ENCODE measurements at regions not wholly inside any gene's neighbourhood (a gene's known extent, or its start where the extent isn't known, plus 50 kb on each side); places are given as distances from the start of the nearest gene placed in this dataset.
A peak's percentile ranks its signal among the peaks of the same experiment; 100 is the strongest.
"Not testable (repeated sequence)": the region's sequence is repeated elsewhere in the genome, so short reads cannot be mapped to it uniquely, and the experiment has no call there.

DNA sequence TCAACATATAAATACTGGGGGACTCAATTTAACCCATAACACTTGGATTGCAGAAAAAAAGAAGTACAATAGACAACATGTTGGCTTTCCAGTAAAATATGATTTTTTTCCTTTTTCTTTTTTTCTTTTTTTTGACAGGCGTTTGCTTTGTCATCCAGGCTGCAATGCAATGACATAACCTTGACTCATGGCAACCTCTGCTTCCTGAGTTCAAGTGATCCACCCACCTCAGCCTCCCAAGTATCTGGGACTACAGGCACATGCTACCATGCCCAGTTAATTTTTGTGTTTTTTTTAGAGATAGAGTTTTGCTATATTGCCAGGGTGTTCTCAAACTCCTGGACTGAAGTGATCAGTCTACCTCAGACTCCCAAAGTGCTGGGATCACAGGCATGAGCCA, 1512.0 kb upstream of the PRMT6 start:
- DNase-seq (ENCODE audit: low read depth, low spot score): no peak
- in situ Hi-C loops (cut with HindIII; ENCODE audit: low pct_unique_long_range_greater_than_20kb, low sequenced_read_pairs): no loop called here

GRCh38 chr1:105556266-105556665, 1500.2 kb upstream of the PRMT6 start:
- in situ Hi-C loops (cut with HindIII; ENCODE audit: low pct_unique_long_range_greater_than_20kb, low sequenced_read_pairs): no loop called here
- DNase-seq (ENCODE audit: low read depth, low spot score): no peak

GRCh38 chr1:105558023-105558422, 1498.5 kb upstream of the PRMT6 start:
- in situ Hi-C loops (cut with HindIII; ENCODE audit: low pct_unique_long_range_greater_than_20kb, low sequenced_read_pairs): no loop called here
- no peak for DNase-seq (ENCODE audit: low read depth, low spot score)

- no peak for DNase-seq (ENCODE audit: low read depth, low spot score)
- in situ Hi-C loops (cut with HindIII; ENCODE audit: low pct_unique_long_range_greater_than_20kb, low sequenced_read_pairs): no loop called here
Observed at GRCh38 chr1:105565006-105565405, 1491.5 kb upstream of the PRMT6 start.

DNA sequence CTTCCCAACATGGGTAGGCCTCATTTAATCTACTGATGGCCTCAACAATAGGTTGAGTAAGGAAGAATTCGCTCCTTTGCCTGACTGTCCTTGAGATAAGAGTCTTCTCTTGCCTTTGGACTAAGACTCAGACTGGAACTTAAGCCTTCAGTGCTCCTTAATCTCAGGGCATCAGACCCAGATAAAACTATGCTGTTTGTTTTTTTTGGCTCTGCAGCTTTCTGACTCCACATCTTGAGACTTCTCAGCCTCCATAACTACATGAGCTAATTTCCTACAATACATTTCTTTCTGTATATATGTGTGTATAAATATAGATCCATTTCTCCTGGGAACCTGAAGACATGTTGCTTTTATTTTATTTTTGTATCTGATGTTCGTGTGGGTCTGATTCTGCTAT, 1470.7 kb upstream of the PRMT6 start:
- in situ Hi-C loops (cut with HindIII; ENCODE audit: low pct_unique_long_range_greater_than_20kb, low sequenced_read_pairs): no loop called here
- DNase-seq (ENCODE audit: low read depth, low spot score): no peak

GRCh38 chr1:105591681-105592080, 1464.8 kb upstream of the PRMT6 start:
- in situ Hi-C loops (cut with HindIII; ENCODE audit: low pct_unique_long_range_greater_than_20kb, low sequenced_read_pairs): no loop called here

DNA sequence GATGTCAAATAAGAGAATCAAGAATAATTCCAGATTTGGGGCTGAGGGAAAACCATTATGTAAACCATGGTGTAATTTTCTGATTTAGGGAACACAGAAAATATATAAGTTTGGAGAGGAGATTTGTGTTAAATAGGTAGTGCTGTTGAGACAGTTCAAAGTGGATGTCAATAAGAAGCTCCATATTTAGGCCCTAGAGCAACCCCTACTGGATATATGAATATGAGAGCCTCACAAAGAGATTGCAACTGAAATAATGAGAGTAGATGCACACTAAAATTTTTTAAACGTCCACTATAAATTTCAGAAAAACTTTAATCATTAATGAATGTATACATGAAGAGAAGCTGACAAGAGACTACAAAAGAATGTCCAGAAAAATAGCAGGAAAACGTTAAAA, 1447.8 kb upstream of the PRMT6 start:
- in situ Hi-C loops (cut with HindIII; ENCODE audit: low pct_unique_long_range_greater_than_20kb, low sequenced_read_pairs): no loop called here

More at GRCh38 chr1:105591681-105592080, 1464.8 kb upstream of the PRMT6 start:
- DNase-seq (ENCODE audit: low read depth, low spot score): peak; percentile 26

DNA sequence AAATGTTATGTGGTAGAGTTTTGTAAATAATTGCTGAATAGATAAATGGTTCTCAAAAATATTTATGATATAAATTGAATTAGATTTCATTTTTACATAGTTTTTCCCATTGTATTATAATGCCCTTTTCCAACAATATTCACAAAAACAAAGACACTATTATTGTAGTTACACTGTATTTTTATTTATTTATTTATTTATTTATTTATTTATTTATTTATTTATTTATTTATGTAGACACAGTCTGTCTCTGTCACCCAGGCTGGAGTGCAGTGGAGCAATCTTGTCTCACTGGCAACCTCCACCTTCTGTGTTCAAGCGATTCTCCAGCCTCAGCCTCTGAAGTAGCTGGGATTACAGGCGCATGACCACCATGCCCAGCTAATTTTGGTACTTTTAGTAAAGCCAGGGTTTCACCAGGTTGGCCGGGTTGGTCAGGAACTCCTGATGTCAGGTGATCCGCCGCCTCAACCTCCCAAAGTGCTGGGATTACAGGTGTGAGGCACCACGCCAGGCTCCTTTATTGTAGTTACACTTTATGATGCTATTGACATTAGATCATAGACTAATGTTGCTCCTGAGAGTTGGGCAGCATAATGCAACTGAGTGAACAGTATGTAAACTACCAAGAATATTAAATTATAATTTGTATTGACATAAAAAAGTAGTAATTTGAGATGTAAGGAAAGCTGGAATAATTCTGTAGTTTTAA, 1430.0 kb upstream of the PRMT6 start:
- in situ Hi-C loops (cut with HindIII; ENCODE audit: low pct_unique_long_range_greater_than_20kb, low sequenced_read_pairs): no loop called here
- DNase-seq (ENCODE audit: low read depth, low spot score): no peak

More for the DNA sequence above, 1447.8 kb upstream of the PRMT6 start:
- peak; percentile 63 for DNase-seq (ENCODE audit: low read depth, low spot score)

DNA sequence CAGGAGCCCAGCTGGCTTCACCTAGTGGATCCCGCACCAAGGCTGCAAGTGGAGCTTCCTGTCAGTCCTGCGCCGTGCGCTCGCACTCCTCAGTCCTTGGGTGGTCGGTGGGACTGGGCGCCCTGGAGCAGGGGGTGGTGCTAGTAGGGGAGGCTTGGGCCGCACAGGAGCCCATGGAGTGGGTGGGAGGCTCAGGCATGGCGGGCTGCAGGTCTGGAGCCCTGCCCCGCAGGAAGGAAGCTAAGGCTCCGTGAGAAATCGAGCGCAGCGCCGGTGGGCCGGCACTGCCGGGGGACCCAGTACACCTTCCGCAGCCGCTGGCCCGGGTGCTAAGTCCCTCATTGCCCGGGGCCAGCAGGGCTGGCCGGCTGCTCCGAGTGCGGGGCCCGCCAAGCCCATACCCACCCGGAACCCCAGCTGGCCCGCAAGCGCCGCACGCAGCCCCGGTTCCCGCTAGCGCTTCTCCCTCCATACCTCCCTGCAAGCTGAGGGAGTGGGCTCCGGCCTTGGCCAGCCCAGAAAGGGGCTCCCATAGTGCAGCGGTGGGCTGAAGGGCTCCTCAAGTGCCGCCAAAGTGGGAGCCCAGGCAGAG, 1425.2 kb upstream of the PRMT6 start:
- in situ Hi-C loops (cut with HindIII; ENCODE audit: low pct_unique_long_range_greater_than_20kb, low sequenced_read_pairs): not testable (repeated sequence)

GRCh38 chr1:105632342-105633196, 1423.9 kb upstream of the PRMT6 start:
- in situ Hi-C loops (cut with HindIII; ENCODE audit: low pct_unique_long_range_greater_than_20kb, low sequenced_read_pairs): no loop called here
- DNase-seq (ENCODE audit: low read depth, low spot score): no peak

More for the DNA sequence above, 1425.2 kb upstream of the PRMT6 start:
- DNase-seq (ENCODE audit: low read depth, low spot score): not testable (repeated sequence)

- in situ Hi-C loops (cut with HindIII; ENCODE audit: low pct_unique_long_range_greater_than_20kb, low sequenced_read_pairs): no loop called here
- DNase-seq (ENCODE audit: low read depth, low spot score): no peak
Observed at GRCh38 chr1:105636052-105636451, 1420.4 kb upstream of the PRMT6 start.

- no peak for DNase-seq (ENCODE audit: low read depth, low spot score)
- in situ Hi-C loops (cut with HindIII; ENCODE audit: low pct_unique_long_range_greater_than_20kb, low sequenced_read_pairs): no loop called here
Observed at GRCh38 chr1:105641407-105641806, 1415.1 kb upstream of the PRMT6 start.

DNA sequence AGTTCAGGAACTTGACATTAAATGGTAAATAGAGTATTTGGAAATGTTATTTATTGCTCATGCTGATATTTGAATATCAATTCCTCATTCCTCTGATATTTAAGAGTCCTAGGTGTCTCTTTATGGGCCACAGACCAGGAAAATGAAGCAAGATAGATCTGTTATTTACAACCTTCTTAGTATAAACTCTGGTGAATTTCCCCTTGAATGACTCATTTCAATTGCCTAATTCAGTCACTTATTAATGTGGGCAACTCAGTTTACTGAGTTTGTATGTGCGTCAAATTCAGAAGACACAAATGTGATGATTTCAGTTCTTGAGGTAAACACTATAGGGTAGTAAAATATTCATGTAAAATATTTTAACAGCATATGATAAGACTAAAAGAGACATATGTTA, 1404.4 kb upstream of the PRMT6 start:
- DNase-seq (ENCODE audit: low read depth, low spot score): no peak
- in situ Hi-C loops (cut with HindIII; ENCODE audit: low pct_unique_long_range_greater_than_20kb, low sequenced_read_pairs): no loop called here

GRCh38 chr1:105655032-105655431, 1401.4 kb upstream of the PRMT6 start:
- DNase-seq (ENCODE audit: low read depth, low spot score): no peak
- in situ Hi-C loops (cut with HindIII; ENCODE audit: low pct_unique_long_range_greater_than_20kb, low sequenced_read_pairs): no loop called here

GRCh38 chr1:105664495-105664894, 1392.0 kb upstream of the PRMT6 start:
- DNase-seq (ENCODE audit: low read depth, low spot score): peak; percentile 95

DNA sequence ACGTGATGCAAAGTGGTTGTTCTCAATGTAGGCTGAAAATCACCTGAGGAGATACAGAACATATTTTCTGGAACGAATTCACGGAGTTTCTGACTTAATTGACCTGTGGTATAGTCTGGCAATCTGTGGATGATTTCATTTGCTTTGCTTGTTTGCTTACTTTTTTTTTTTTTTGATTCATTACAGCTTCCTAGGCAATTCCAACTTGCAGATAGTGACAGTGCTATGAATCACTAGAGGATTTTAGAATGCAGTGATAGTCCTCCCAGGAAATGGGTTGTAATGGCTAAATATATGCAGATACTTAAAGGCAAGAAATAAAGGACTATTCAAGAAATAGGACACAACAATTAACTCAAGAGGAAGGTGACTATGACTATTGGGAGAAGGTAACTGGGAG, 1378.1 kb upstream of the PRMT6 start:
- in situ Hi-C loops (cut with HindIII; ENCODE audit: low pct_unique_long_range_greater_than_20kb, low sequenced_read_pairs): no loop called here
- DNase-seq (ENCODE audit: low read depth, low spot score): no peak

More at GRCh38 chr1:105664495-105664894, 1392.0 kb upstream of the PRMT6 start:
- in situ Hi-C loops (cut with HindIII; ENCODE audit: low pct_unique_long_range_greater_than_20kb, low sequenced_read_pairs): no loop called here

- in situ Hi-C loops (cut with HindIII; ENCODE audit: low pct_unique_long_range_greater_than_20kb, low sequenced_read_pairs): no loop called here
- DNase-seq (ENCODE audit: low read depth, low spot score): no peak
Observed at GRCh38 chr1:105684714-105685113, 1371.8 kb upstream of the PRMT6 start.

DNA sequence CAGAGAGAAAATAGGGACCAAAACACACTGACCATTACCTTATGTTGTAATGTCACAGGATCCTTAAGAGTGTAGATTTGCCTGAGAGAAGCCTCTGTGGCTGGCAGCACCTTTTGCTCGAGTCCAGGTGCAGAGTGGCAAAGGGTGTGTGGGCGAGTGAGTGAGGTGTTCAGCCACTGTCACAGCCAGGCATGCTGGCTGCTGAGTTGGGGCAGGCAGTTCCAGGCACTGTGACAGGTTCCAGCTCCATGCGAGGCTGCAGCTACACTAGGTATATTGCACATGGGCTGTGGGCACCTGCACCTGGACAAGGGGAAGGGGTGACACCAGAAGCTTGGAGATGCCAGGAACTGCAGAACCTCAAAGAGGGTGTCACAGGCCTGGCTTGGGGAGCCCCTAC, 1370.4 kb upstream of the PRMT6 start:
- in situ Hi-C loops (cut with HindIII; ENCODE audit: low pct_unique_long_range_greater_than_20kb, low sequenced_read_pairs): no loop called here
- no peak for DNase-seq (ENCODE audit: low read depth, low spot score)

All from SK-MEL-5 (cell line).